ENCODE measurements at regions not wholly inside any gene's neighbourhood (a gene's known extent, or its start where the extent isn't known, plus 50 kb on each side); places are given as distances from the start of the nearest gene placed in this dataset.

GRCh38 chr17:13362341-13363122, 239.2 kb downstream of the HS3ST3A1 start:
- no peak for TF ChIP-seq GATA3 (IDR thresholded peaks at IDR 0.05; ENCODE audit: low read depth, low read length)
- TF ChIP-seq GATA2 (IDR thresholded peaks at IDR 0.05; ENCODE audit: low read depth, low read length), result no peak
